AG09319 (cell line): ENCODE measurements at regions not wholly inside any gene's neighbourhood (a gene's known extent, or its start where the extent isn't known, plus 50 kb on each side); places are given as distances from the start of the nearest gene placed in this dataset.

Experiments used
- DNase-seq: peaks from one replicate; pipeline ENCODE4 v3.0.0-alpha.2; 2010; ENCODE audit warnings: low read depth; ENCODE audit errors: extremely low read depth
- TF ChIP-seq, protein P1 (sequence below): IDR thresholded peaks from 2 replicates; pipeline ENCODE4 v1.5.1; 2011; ENCODE audit warnings: low read depth, mild to moderate bottlenecking, inconsistent platforms, low read length, moderate library complexity

DNA sequence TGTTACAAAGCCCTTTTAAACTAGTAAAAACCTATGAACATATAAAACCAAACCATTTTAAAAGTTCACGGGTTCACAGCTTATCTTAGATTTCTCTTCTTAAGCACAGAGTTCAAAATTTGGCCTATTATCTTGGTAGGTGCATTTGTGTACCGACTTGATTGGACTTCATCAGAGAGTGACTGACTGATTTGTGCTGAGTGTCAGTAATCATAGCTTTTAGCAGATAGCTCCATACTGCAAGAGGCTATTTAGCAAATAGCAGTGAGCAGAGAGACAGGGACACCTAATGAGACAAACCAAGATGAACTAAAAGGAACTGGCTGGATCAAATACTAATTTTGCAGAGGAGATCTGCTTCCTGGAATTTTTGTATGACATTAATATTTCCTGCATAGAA is 274.5 kb downstream of the PRR16 start:
- TF ChIP-seq, protein P1, sequence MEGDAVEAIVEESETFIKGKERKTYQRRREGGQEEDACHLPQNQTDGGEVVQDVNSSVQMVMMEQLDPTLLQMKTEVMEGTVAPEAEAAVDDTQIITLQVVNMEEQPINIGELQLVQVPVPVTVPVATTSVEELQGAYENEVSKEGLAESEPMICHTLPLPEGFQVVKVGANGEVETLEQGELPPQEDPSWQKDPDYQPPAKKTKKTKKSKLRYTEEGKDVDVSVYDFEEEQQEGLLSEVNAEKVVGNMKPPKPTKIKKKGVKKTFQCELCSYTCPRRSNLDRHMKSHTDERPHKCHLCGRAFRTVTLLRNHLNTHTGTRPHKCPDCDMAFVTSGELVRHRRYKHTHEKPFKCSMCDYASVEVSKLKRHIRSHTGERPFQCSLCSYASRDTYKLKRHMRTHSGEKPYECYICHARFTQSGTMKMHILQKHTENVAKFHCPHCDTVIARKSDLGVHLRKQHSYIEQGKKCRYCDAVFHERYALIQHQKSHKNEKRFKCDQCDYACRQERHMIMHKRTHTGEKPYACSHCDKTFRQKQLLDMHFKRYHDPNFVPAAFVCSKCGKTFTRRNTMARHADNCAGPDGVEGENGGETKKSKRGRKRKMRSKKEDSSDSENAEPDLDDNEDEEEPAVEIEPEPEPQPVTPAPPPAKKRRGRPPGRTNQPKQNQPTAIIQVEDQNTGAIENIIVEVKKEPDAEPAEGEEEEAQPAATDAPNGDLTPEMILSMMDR: no peak
- DNase-seq: no peak

DNA sequence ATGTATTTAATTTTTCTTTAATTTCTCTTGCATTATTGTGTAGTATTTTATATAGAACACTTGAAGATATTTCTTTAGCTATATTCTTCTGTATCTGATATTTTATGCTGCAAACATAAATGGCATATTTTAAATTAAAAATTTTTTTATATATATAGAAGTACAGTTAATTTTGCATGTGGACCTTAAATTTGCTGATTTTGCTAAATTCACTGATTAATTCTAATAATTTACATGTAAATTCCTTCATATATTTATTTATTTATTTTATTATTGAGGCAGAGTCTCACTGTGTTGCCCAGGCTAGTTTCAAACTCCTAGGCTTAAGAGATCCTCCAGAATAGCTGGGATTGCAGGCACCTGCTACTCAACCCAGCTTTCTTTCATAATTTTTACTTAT is 276.9 kb downstream of the PRR16 start:
- no peak for DNase-seq
- TF ChIP-seq, protein P1: no peak

DNA sequence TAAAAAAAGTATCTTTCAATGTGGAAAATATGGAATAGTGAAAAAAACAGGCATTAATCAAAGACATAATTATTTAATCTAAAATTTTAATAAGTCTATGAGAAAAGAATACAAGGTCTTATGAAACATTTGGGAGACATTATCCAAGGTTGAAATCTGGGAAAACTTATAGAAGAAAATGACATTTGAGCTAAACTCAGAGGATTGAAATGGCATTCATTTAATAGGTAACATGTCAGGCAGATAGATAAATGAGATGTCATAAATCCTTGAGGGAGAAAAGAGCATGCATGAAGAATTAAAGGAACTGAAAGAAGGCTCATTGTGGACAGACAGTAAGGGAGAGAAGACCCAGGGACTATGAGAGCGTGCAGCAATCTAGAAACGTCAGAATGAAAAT is 284.4 kb downstream of the PRR16 start:
- no peak for DNase-seq
- TF ChIP-seq, protein P1: no peak

DNA sequence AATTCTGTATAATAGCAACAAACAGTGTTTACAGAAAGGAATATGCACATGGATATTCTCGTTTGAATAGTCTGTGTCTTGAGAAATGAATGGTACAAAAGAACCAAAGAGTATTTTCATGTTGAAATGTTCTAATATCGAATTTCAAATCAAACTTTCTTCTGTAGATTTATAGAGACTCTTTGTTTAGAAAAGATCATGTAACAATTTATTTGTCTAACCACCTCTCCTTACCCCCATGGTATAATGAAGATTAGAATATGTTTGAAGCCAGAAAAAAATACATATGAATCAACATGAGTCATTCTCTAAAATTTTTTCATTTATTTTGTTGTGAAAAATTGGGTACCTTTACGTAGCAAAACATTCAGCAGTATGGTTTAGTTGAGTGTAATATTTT is 285.6 kb downstream of the PRR16 start:
- TF ChIP-seq, protein P1: no peak
- no peak for DNase-seq

DNA sequence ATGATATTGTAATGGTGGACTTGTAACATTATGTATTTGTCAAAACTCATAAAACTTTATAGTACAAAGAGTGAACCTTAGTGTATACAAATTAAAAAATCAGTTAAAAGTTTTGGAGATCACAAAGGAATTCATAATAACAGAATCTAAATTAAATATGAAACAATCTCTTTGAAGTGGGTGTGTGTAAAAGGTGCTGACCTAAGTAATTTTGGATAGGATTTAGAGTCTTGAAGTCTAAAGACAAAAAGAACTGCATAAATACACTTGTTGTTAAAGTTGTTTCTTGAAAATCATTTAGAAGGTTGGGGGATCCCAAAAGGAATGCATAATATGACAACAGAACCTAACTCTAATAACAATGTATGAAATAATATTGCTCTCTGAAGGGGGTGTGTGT is 295.5 kb downstream of the PRR16 start:
- DNase-seq: no peak
- TF ChIP-seq, protein P1: no peak

DNA sequence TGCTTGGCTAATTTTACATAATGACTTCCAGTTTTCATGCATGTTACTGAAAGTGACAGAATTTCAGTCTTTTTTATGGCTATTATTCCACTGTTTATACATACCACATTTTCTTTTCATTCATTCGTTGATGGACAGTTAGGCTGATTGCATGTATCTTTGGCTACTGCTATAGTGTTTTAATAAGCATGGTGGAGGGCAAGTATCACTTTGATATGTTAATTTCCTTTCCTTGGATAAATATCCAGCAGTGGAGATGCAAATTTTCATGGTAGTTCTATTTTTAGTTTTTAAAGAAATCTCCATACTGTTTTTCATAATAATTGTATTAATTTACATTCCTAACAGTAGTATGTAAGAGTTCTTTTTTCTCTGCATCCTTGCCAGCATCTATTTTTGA is 297.9 kb downstream of the PRR16 start:
- no peak for DNase-seq
- TF ChIP-seq, protein P1: no peak

DNA sequence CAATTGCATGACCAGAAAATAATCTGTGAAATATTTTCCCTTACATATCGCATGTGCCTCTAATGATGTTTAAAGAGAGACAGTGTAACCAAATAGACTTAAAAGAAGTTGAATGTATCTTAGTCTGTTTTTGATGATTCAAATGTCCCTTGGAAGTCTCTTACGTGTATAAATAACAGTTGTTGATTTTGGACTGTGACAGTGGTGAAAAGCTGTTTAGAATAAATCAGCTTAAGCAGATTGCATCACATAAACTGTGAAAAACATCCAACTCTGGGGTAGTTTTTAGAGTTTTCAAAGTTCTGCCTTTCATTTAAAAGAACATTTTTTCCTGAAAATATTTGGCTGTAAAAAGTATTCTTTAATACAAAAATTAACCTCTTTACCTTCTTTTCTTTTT is 301.1 kb downstream of the PRR16 start:
- DNase-seq: no peak
- TF ChIP-seq, protein P1: no peak
